ENCODE measurements at regions not wholly inside any gene's neighbourhood (a gene's known extent, or its start where the extent isn't known, plus 50 kb on each side); places are given as distances from the start of the nearest gene placed in this dataset.

GRCh38 chr12:115109863-115110262, 425.9 kb upstream of the TBX3 start:
- Histone ChIP-seq H3K4me3 (replicated peaks in 1 of 2; ENCODE audit: low read depth in 1 of 2, low read length in 2 of 2) (no peak overlapping the region), H3K27me3 (ENCODE audit: insufficient read depth, low read length) (peaks cover 4% of the 10 kb centered on the region; the same call in 1 of the 2 replicates), H3K27ac (ENCODE audit: low read depth, low read length) (no peak overlapping the region), H4K20me1 (ENCODE audit: insufficient read depth) (no peaks in the 10 kb centered on the region), H3K9me3 (ENCODE audit: control insufficient read depth in 1 of 2, insufficient read depth in 1 of 2, low read depth in 1 of 2, low read length in 2 of 2) (no peaks in the 10 kb centered on the region), H3K9ac (ENCODE audit: low read length) (no peak overlapping the region), H3K4me1 (ENCODE audit: control insufficient read depth in 1 of 2, insufficient read depth in 2 of 2, low read length in 2 of 2) (no peaks in the 10 kb centered on the region), H3K4me2 (ENCODE audit: low read length) (no peak overlapping the region), H3K79me2 (ENCODE audit: insufficient read depth, low read length) (no peaks in the 10 kb centered on the region), H3K9me2 (ENCODE audit: insufficient read depth) (no peaks in the 10 kb centered on the region), H2AFZ (ENCODE audit: low read depth, low read length, poor library complexity, severe bottlenecking) (no peak overlapping the region), H3K36me3 (ENCODE audit: control insufficient read depth in 1 of 2, insufficient read depth in 2 of 2, low read length in 2 of 2) (no peaks in the 10 kb centered on the region)
- TF ChIP-seq MAX (IDR thresholded peaks at IDR 0.05) (no peak), CEBPB (IDR thresholded peaks at IDR 0.05; ENCODE audit: low read depth) (no peak), EZH2phosphoT487 (IDR thresholded peaks at IDR 0.05; ENCODE audit: borderline replicate concordance) (no peak), ZNF274 (IDR thresholded peaks at IDR 0.05; ENCODE audit: low read depth, low read length) (no peak), SIN3A (IDR thresholded peaks at IDR 0.05; ENCODE audit: low read depth) (no peak), TCF7L2 (IDR thresholded peaks at IDR 0.05; ENCODE audit: borderline replicate concordance, extremely low read depth, insufficient read depth, insufficient read length) (no peak), ATF3 (IDR thresholded peaks at IDR 0.05) (no peak), ELF1 (IDR thresholded peaks at IDR 0.05; ENCODE audit: borderline replicate concordance, low read depth) (no peak), YY1 (IDR thresholded peaks at IDR 0.05; ENCODE audit: extremely low read depth, insufficient replicate concordance, low read depth, low read length) (no peak), CTCF (IDR thresholded peaks at IDR 0.05 in 2 of 3, conservative IDR thresholded peaks at IDR 0.05 in 1 of 3; ENCODE audit: borderline replicate concordance in 1 of 3, insufficient read depth in 1 of 3, low read depth in 2 of 3, low read length in 2 of 3) (no peak), POLR2AphosphoS5 (IDR thresholded peaks at IDR 0.05; ENCODE audit: low read depth, low read length) (no peak), SRF (IDR thresholded peaks at IDR 0.05; ENCODE audit: low read depth) (no peak)
- POLR2A ChIA-PET = no interaction called here
- ATAC-seq (no peak), DNase-seq (ENCODE audit: low read depth, low spot score) (no peak)
- BruUV-seq (replicated peaks) = no TSS peak
- intact Hi-C loops (cut with micrococcal nuclease) = no loop called here
- RAD21 ChIA-PET (ENCODE audit: low non-redundant PET in 1 of 2, low total read pairs in 2 of 2, uncharacterized antibody in 2 of 2, unreplicated experiment in 2 of 2) = no interaction called here
- CTCF ChIA-PET = no interaction called here

Data from HCT116 (cell line).